ENCODE measurements at regions not wholly inside any gene's neighbourhood (a gene's known extent, or its start where the extent isn't known, plus 50 kb on each side); places are given as distances from the start of the nearest gene placed in this dataset.

DNA sequence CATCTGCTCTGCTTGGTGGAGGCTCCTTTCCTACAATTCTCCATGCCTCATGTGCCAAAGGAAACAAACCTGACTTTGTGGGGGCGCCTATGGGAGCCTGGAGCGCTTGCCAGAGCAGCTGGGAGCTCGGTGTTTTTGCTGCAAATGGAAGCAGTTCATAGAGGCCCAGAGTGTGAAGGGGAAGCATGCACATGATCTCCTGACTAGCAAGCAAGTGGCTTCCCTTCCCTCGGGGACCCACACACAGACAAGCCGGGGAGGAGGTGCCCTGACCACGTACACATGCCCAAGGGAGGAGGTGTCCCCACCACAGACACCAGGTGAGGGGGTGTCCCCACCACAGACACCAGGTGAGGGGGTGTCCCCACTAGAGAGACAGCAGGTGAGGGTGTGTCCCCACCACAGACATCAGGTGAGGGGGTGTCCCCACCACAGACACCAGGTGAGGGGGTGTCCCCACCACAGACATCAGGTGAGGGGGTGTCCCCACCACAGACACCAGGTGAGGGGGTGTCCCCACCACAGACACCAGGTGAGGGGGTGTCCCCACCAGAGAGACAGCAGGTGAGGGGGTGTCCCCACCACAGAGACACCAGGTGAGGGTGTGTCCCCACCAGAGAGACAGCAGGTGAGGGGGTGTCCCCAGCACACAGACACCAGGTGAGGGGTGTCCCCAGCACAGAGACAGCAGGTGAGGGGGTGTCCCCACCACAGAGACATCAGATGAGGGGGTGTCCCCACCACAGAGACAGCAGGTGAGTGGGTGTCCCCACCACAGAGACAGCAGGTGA is 106.8 kb downstream of the CRYAA start:
- DNase-seq (ENCODE audit: low spot score in 2 of 2), result no peak
- Histone ChIP-seq H3K27me3 (peaks cover 0 to 22% of the 10 kb centered on the region in 2 donors), H3K4me3 (no peak overlapping the region), H3K27ac (no peak overlapping the region), H3K36me3 (no peaks in the 10 kb centered on the region), H3K4me1 (no peaks in the 10 kb centered on the region), H3K9me3 (no peaks in the 10 kb centered on the region)
- no peak for TF ChIP-seq POLR2A (IDR thresholded peaks at IDR 0.05)
- intact Hi-C loops (cut with DNase I; ENCODE audit: low total_unique reads), result no loop called here

DNA sequence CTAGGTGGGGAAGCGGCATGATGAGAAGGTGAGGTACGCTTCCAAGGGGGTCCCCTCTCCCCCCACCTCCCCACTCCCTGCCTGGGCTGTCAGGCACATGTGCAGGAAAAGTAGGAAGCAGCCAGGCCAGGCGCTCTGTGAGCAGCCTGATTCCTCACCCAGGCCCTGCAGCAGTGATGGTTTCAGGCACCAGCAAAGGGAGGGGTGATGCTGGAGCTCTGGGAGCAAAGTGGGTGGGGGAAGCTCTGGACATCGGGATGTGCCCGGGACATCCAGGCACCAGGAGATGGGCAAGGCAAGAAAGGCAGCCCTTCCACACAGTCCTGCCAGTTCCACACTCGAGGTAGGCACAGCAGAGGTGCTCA is 106.1 kb downstream of the CRYAA start:
- Histone ChIP-seq H3K4me1 (no peaks in the 10 kb centered on the region), H3K36me3 (no peaks in the 10 kb centered on the region), H3K27me3 (peaks cover 0 to 22% of the 10 kb centered on the region in 2 donors), H3K9me3 (no peaks in the 10 kb centered on the region), H3K27ac (no peak overlapping the region), H3K4me3 (no peak overlapping the region)
- intact Hi-C loops (cut with DNase I; ENCODE audit: low total_unique reads), result no loop called here
- TF ChIP-seq POLR2A (IDR thresholded peaks at IDR 0.05) (no peak), POLR2AphosphoS5 (IDR thresholded peaks at IDR 0.05) (no peak)
- TF ChIP-seq, protein P1, sequence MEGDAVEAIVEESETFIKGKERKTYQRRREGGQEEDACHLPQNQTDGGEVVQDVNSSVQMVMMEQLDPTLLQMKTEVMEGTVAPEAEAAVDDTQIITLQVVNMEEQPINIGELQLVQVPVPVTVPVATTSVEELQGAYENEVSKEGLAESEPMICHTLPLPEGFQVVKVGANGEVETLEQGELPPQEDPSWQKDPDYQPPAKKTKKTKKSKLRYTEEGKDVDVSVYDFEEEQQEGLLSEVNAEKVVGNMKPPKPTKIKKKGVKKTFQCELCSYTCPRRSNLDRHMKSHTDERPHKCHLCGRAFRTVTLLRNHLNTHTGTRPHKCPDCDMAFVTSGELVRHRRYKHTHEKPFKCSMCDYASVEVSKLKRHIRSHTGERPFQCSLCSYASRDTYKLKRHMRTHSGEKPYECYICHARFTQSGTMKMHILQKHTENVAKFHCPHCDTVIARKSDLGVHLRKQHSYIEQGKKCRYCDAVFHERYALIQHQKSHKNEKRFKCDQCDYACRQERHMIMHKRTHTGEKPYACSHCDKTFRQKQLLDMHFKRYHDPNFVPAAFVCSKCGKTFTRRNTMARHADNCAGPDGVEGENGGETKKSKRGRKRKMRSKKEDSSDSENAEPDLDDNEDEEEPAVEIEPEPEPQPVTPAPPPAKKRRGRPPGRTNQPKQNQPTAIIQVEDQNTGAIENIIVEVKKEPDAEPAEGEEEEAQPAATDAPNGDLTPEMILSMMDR (IDR thresholded peaks at IDR 0.05), result no peak
- no peak for DNase-seq (ENCODE audit: low spot score in 2 of 2)

DNA sequence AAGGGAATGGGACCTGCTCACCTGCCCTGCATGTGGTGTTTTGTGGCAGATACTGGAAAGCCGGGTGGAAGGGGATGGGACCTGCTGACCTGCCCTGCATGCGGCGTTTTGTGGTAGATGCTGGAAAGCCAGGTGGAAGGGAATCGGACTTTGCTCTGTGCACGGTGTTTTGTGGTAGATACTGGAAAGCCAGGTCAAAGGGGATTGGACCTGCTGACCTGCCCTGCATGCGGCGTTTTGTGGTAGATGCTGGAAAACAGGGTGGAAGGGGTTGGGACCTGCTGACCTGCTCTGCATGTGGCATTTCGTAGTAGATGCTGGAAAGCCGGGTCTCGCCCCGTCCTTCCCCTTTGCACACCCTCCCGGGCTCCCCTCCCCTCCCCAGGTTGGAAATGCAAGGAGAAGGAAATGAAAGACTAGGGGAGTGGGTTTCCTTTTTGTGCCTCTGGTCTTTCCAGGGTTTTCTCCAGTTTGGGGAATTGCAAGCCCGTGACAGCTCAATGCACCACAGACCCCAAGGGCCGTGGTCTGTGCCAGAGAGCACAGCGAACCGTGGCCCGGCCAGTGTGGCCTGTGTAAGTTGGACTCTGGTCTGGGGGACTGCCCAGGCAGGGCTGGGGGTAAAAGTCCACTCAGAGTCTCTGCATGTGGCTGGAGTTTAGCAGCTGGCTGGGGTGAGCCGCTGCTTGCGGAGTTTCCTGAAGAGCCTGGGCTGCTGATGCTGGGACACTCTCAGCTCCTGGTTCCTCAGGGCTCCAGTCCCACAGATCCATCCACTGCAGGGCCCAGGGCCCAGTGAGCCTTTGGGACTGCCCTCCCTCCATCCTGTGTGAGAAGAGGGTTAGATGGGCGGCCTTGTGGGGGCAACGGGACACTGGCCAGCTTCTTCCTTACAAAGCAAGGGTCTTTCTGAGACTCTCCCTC is 105.5 kb downstream of the CRYAA start:
- no peaks in the 10 kb centered on the region for H3K36me3 ChIP-seq
- DNase-seq (ENCODE audit: low spot score in 2 of 2), result no peak
- TF ChIP-seq, protein P1 (IDR thresholded peaks at IDR 0.05), result no peak
- TF ChIP-seq POLR2A (IDR thresholded peaks at IDR 0.05), result no peak
- no peak for TF ChIP-seq POLR2AphosphoS5 (IDR thresholded peaks at IDR 0.05)
- no peaks in the 10 kb centered on the region for H3K9me3 ChIP-seq
- H3K27me3 ChIP-seq, result peaks cover 0 to 21% of the 10 kb centered on the region in 2 donors
- no peak overlapping the region for H3K27ac ChIP-seq
- no peak overlapping the region for H3K4me3 ChIP-seq
- intact Hi-C loops (cut with DNase I; ENCODE audit: low total_unique reads), result no loop called here
- no peaks in the 10 kb centered on the region for H3K4me1 ChIP-seq

DNA sequence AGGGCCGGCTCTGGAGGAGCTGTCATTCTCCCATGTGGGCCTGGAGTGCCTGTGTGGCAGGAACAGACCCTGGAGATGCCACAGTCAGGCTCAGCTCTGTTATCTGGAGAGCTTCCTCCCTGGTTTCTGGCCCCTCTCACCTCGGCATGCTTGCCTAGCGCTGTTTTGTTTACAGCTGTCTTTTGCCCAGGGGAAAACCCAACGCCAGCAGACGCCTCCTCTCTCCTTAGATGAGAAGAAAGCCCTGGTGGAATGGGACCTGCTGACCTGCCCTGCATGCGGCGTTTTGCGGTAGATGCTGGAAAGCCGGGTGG is 104.9 kb downstream of the CRYAA start:
- no peak overlapping the region for H3K27ac ChIP-seq
- H3K4me1 ChIP-seq, result no peaks in the 10 kb centered on the region
- TF ChIP-seq POLR2AphosphoS5 (IDR thresholded peaks at IDR 0.05) (no peak), POLR2A (IDR thresholded peaks at IDR 0.05) (no peak)
- TF ChIP-seq, protein P1 (IDR thresholded peaks at IDR 0.05), result no peak
- H3K36me3 ChIP-seq, result no peaks in the 10 kb centered on the region
- DNase-seq (ENCODE audit: low spot score in 2 of 2), result no peak
- H3K4me3 ChIP-seq, result no peak overlapping the region
- H3K27me3 ChIP-seq, result peaks cover 0 to 18% of the 10 kb centered on the region in 2 donors
- intact Hi-C loops (cut with DNase I; ENCODE audit: low total_unique reads), result no loop called here
- H3K9me3 ChIP-seq, result no peaks in the 10 kb centered on the region

DNA sequence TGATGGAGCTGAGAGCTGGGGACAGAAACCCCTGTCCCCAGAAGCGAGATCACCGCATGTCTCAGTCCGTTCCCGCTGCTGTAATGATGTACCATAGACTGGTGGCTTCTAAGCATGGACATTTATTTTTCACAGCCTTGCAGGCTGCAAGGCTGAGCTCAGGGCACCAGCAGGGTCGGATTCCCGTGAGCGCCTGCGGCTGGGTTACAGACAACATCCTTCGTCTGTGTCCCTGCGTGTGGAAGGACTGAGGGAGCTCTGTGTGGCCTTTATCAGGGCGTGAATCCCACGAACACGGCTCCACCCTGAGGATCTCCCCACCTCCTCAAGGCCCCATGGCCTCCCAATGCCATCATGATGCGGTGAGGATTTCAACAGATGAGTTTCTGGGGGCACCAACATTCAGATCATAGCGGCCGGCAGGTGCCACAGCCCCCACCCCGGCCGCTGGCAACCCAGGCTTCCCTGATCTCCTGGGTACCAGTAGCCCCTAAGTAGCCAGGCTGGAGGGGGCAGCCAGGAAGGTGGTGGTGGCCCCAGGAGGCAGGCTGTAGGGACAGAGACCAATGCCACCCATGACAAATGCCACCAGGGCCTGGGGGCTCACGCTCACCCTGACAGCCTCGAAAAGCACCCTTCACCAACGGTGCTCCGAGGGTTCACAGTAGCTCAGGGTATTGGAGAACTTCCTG is 104.4 kb downstream of the CRYAA start:
- Histone ChIP-seq H3K4me3 (no peak overlapping the region), H3K4me1 (no peaks in the 10 kb centered on the region), H3K27me3 (peaks cover 0 to 18% of the 10 kb centered on the region in 2 donors), H3K36me3 (no peaks in the 10 kb centered on the region), H3K9me3 (no peaks in the 10 kb centered on the region), H3K27ac (no peak overlapping the region)
- no peak for DNase-seq (ENCODE audit: low spot score in 2 of 2)
- no peak for TF ChIP-seq POLR2A (IDR thresholded peaks at IDR 0.05)
- TF ChIP-seq, protein P1 (IDR thresholded peaks at IDR 0.05), result no peak
- no peak for TF ChIP-seq POLR2AphosphoS5 (IDR thresholded peaks at IDR 0.05)
- intact Hi-C loops (cut with DNase I; ENCODE audit: low total_unique reads), result no loop called here
